ENCODE measurements at regions not wholly inside any gene's neighbourhood (a gene's known extent, or its start where the extent isn't known, plus 50 kb on each side); places are given as distances from the start of the nearest gene placed in this dataset.

DNA sequence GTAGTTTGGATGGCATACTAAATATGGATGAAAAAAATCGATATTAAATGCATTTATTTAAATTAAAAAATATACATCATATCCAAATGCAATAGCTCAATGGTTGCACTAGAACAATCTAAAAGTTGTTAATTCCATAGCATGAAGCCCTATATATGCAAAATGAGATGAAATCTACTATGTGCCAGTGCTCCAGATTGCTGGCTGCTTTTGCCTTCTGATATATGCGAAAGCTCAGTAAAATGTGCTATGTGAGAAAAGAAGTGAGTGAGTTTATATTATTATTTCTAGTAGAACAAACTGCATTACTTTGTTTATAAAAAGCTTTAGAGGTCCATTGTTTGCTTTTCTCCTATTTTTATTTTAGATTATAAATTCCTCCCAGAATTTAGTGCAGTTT, 186.7 kb downstream of the MAT2B start:
- ATAC-seq (no peak), DNase-seq (no peak)
- Histone ChIP-seq H3K27ac (no peak overlapping the region), H3K4me1 (no peaks in the 10 kb centered on the region), H3K36me3 (no peaks in the 10 kb centered on the region), H3K27me3 (no peaks in the 10 kb centered on the region), H3K9me3 (no peaks in the 10 kb centered on the region), H3K4me3 (no peak overlapping the region)
- intact Hi-C loops (cut with DNase I) = no loop called here
- TF ChIP-seq, protein P1, sequence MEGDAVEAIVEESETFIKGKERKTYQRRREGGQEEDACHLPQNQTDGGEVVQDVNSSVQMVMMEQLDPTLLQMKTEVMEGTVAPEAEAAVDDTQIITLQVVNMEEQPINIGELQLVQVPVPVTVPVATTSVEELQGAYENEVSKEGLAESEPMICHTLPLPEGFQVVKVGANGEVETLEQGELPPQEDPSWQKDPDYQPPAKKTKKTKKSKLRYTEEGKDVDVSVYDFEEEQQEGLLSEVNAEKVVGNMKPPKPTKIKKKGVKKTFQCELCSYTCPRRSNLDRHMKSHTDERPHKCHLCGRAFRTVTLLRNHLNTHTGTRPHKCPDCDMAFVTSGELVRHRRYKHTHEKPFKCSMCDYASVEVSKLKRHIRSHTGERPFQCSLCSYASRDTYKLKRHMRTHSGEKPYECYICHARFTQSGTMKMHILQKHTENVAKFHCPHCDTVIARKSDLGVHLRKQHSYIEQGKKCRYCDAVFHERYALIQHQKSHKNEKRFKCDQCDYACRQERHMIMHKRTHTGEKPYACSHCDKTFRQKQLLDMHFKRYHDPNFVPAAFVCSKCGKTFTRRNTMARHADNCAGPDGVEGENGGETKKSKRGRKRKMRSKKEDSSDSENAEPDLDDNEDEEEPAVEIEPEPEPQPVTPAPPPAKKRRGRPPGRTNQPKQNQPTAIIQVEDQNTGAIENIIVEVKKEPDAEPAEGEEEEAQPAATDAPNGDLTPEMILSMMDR (IDR thresholded peaks at IDR 0.05) = no peak
- TF ChIP-seq POLR2A (IDR thresholded peaks at IDR 0.05) = no peak
- WGBS (ENCODE audit: insufficient coverage, low coverage, low lambda C conversion rate, missing lambda C conversion rate) = 68% methylated on average over 2 of the region's 2 CpGs

DNA sequence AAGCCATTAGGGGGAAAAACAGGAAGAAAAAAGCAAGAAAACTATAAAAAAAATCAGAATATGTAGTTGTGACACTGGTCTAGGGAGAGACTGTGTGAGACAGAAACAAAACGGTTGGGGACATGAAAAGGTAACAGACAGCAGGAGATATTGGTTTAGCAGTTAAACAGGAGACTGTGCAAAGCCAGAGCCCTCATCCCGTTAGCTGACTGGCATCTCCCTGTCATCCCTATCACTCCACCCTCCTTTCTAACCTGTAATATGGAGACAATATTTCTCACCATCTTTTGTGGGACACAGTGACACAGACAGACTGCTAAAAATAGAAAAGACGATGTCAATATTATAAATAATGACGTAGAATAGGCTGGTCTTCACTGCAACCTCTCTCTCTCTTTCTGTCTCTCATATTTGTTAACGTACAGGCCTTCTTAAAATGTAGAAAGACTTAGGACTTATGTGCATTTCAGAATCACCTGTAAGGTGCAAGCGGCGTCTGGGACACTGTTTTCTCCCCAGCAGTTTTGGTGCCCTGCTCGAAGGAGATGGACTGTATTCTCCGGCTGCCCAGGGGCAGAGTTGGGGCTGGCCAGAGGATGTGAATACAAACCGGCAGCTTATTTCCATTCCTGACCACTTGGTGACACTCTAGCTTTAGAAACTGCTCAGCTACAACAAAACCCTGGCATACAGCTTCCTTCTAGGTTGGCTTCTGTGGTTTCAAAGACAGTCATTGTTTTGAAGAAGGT, 190.6 kb downstream of the MAT2B start:
- no peak overlapping the region for H3K4me3 ChIP-seq
- H3K27ac ChIP-seq = no peak overlapping the region
- DNase-seq (peak in 1 of 3 donors; percentile 21), ATAC-seq (peak; percentile 93 to 99 (median 95))
- no peaks in the 10 kb centered on the region for H3K9me3 ChIP-seq
- no peaks in the 10 kb centered on the region for H3K36me3 ChIP-seq
- intact Hi-C loops (cut with DNase I) = no loop called here
- H3K4me1 ChIP-seq = no peaks in the 10 kb centered on the region
- TF ChIP-seq, protein P1 (IDR thresholded peaks at IDR 0.05) = peak; percentile 54 to 57 (median 56)
- TF ChIP-seq POLR2A (IDR thresholded peaks at IDR 0.05) = no peak
- H3K27me3 ChIP-seq = no peaks in the 10 kb centered on the region
- WGBS (ENCODE audit: insufficient coverage, low coverage, low lambda C conversion rate, missing lambda C conversion rate) = 17% methylated on average over 10 of the region's 10 CpGs

DNA sequence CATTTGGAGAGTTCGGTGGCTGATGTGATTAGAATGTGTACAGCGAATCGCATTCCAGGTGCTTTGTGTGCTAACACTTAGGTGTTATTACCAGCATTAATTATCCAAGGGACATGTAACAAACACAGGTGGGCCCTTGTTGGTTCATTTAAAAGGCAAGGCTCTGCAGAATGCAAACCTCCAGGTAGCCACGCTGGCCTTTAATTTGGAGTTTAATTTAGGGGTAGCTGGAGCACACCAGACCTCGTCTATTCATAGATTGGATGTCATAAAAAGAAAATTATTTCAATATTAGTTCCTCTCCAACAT, 191.1 kb downstream of the MAT2B start:
- intact Hi-C loops (cut with DNase I) = no loop called here

DNA sequence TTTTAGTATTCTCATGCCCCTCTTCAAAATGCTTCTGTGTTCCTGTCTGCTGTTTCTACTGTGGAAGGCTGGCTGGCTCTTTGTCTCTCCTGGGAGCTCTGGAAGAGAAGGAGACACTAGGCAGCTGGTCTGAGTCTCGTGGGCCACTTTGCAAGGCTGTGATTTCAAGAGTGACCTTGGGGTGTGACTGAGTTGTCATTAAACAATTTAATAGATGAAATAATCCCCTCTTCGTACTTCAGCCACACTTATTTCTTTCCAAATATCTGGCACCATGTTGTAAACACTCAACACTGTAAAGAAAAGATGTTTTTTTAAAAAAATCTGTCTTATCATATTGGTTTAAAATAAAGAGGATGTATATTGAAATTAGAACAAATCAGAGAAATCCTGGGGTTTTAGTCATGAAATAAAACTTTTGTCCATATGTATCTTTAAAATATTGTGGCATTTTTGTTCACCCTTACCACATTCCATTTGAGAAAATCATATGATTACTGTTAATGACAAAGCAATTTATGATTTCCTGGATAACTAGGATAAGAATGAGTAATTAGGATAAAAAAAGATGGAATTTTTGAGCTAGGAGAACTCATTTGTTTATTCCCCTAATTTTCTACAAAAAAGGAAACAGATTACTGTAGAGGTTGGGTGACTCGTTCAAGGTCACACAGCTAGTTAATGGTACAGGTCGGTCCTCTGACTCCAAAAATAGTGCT, 200.8 kb downstream of the MAT2B start:
- 17% methylated on average over 4 of the region's 4 CpGs for WGBS (ENCODE audit: insufficient coverage, low coverage, low lambda C conversion rate, missing lambda C conversion rate)
- DNase-seq (no peak), ATAC-seq (no peak)
- H3K4me1 ChIP-seq = no peaks in the 10 kb centered on the region
- TF ChIP-seq POLR2A (IDR thresholded peaks at IDR 0.05) = no peak
- TF ChIP-seq, protein P1 (IDR thresholded peaks at IDR 0.05) = no peak
- intact Hi-C loops (cut with DNase I) = no loop called here
- H3K27ac ChIP-seq = no peak overlapping the region
- H3K27me3 ChIP-seq = no peaks in the 10 kb centered on the region
- H3K36me3 ChIP-seq = no peaks in the 10 kb centered on the region
- no peak overlapping the region for H3K4me3 ChIP-seq
- H3K9me3 ChIP-seq = no peaks in the 10 kb centered on the region

More for the DNA sequence above, 191.1 kb downstream of the MAT2B start:
- TF ChIP-seq POLR2A (IDR thresholded peaks at IDR 0.05) = no peak
- TF ChIP-seq, protein P1 (IDR thresholded peaks at IDR 0.05) = no peak
- no peak for DNase-seq
- WGBS (ENCODE audit: insufficient coverage, low coverage, low lambda C conversion rate, missing lambda C conversion rate) = 15% methylated on average over 5 of the region's 5 CpGs
- Histone ChIP-seq H3K9me3 (no peaks in the 10 kb centered on the region), H3K4me3 (no peak overlapping the region), H3K27me3 (no peaks in the 10 kb centered on the region), H3K4me1 (no peaks in the 10 kb centered on the region), H3K36me3 (no peaks in the 10 kb centered on the region), H3K27ac (no peak overlapping the region)
- no peak for ATAC-seq
